MM.1S (cell line): ENCODE measurements at regions not wholly inside any gene's neighbourhood (a gene's known extent, or its start where the extent isn't known, plus 50 kb on each side); places are given as distances from the start of the nearest gene placed in this dataset.
A peak's percentile ranks its signal among the peaks of the same experiment; 100 is the strongest.

Experiments
- DNase-seq: peaks from one replicate; pipeline ENCODE4 v3.0.0-alpha.2; 2015
- H2AFZ ChIP-seq: fragments of 300-600 bp; sonication (generic); 2 replicates; pipeline ENCODE4 v1.6.0; 2016; ENCODE audit warnings: antibody characterized with exemption, low read length
- H3F3A ChIP-seq: fragments of 300-600 bp; sonication (generic); 2 replicates; pipeline ENCODE4 v1.6.1; 2016; ENCODE audit warnings: mild to moderate bottlenecking, antibody characterized with exemption, low read length, moderate library complexity, mixed read lengths; ENCODE audit not compliant: insufficient read depth
- H3K27ac ChIP-seq: fragments of 300-600 bp; sonication (generic); 2 replicates; pipeline ENCODE4 v1.5.1; 2016; ENCODE audit warnings: mild to moderate bottlenecking, low read length
- H3K27me3 ChIP-seq: fragments of 300-600 bp; sonication (generic); replicated peaks from 2 replicates; pipeline ENCODE4 v1.6.0; 2016; ENCODE audit warnings: low read length; ENCODE audit not compliant: insufficient read depth
- H3K36me3 ChIP-seq: fragments of 300-600 bp; sonication (generic); replicated peaks from 2 replicates; pipeline ENCODE4 v1.6.1; 2016; ENCODE audit warnings: mild to moderate bottlenecking, low read length, mixed read lengths; ENCODE audit not compliant: insufficient read depth
- H3K4me1 ChIP-seq: fragments of 300-600 bp; sonication (generic); 2 replicates; pipeline ENCODE4 v1.6.1; 2016; ENCODE audit warnings: low read length, mixed read lengths
- H3K4me2 ChIP-seq: fragments of 300-600 bp; sonication (generic); 2 replicates; pipeline ENCODE4 v1.6.0; 2016; ENCODE audit warnings: low read depth, low read length
- H3K4me3 ChIP-seq: fragments of 300-600 bp; sonication (generic); 2 replicates; pipeline ENCODE4 v1.5.1; 2016; ENCODE audit warnings: low read length, mixed read lengths
- H3K79me2 ChIP-seq: fragments of 300-600 bp; sonication (generic); 2 replicates; pipeline ENCODE4 v1.6.1; 2016; ENCODE audit warnings: mixed run types, low read length, mixed read lengths
- H3K9ac ChIP-seq: fragments of 300-600 bp; sonication (generic); 2 replicates; pipeline ENCODE4 v1.6.1; 2016; ENCODE audit warnings: low read length, mixed read lengths
- H3K9me2 ChIP-seq: fragments of 300-600 bp; sonication (generic); replicated peaks from 2 replicates; pipeline ENCODE4 v1.6.1; 2016; ENCODE audit warnings: mild to moderate bottlenecking, low read length, mixed read lengths; ENCODE audit not compliant: insufficient read depth
- H3K9me3 ChIP-seq: fragments of 300-600 bp; sonication (generic); replicated peaks from 2 replicates; pipeline ENCODE4 v1.6.1; 2016; ENCODE audit warnings: mild to moderate bottlenecking, low read length, mixed read lengths; ENCODE audit not compliant: insufficient read depth
- H4K20me1 ChIP-seq: fragments of 300-600 bp; sonication (generic); 2 replicates; pipeline ENCODE4 v1.6.1; 2016; ENCODE audit warnings: mild to moderate bottlenecking, low read length, moderate library complexity, mixed read lengths; ENCODE audit not compliant: insufficient read depth
- EZH2 ChIP-seq: fragments of 300-600 bp; sonication (generic); optimal IDR thresholded peaks from 2 replicates; pipeline ENCODE3; 2017; ENCODE audit warnings: low read depth, mild to moderate bottlenecking, antibody characterized with exemption, low read length, mixed read lengths
- EZH2phosphoT487 ChIP-seq: fragments of 300-600 bp; sonication (generic); IDR thresholded peaks from 2 replicates; pipeline ENCODE4 v1.6.1; 2018; ENCODE audit warnings: antibody characterized with exemption, low read length
- TF ChIP-seq, protein P1 (sequence below): fragments of 300-600 bp; sonication (generic); IDR thresholded peaks from 2 replicates; pipeline ENCODE4 v1.5.1; 2016; ENCODE audit warnings: antibody characterized with exemption, low read length, mixed read lengths

DNA sequence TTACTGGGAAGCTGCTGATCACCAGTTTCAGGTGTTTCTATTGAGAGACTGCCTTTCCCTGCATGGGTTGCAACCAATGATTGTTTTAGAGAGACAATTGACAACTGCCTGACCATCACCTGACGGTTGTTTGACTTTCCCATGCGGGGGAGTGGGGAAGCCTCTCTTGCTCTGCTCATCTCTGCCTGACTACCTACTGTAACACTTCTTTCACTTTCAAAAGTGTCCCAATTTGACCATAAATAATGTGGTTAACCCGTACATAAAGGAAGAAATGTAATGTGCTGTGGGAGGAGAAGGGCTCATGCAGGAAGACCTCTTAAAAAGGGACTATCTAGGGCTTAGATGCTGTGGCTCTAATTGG is 122.1 kb upstream of the PHACTR1 start:
- H3K9me3 ChIP-seq = no peaks in the 10 kb centered on the region
- no peaks in the 10 kb centered on the region for H3K9me2 ChIP-seq
- H3K79me2 ChIP-seq = no peaks in the 10 kb centered on the region
- H3K9ac ChIP-seq = peak overlapping the region; percentile 18; the same call in 1 of the 2 replicates
- peak overlapping the region; percentile 21; the same call in 1 of the 2 replicates for H3K4me3 ChIP-seq
- peaks cover 16% of the 10 kb centered on the region for H3K4me1 ChIP-seq
- TF ChIP-seq EZH2phosphoT487 (no peak), EZH2 (no peak)
- TF ChIP-seq, protein P1, sequence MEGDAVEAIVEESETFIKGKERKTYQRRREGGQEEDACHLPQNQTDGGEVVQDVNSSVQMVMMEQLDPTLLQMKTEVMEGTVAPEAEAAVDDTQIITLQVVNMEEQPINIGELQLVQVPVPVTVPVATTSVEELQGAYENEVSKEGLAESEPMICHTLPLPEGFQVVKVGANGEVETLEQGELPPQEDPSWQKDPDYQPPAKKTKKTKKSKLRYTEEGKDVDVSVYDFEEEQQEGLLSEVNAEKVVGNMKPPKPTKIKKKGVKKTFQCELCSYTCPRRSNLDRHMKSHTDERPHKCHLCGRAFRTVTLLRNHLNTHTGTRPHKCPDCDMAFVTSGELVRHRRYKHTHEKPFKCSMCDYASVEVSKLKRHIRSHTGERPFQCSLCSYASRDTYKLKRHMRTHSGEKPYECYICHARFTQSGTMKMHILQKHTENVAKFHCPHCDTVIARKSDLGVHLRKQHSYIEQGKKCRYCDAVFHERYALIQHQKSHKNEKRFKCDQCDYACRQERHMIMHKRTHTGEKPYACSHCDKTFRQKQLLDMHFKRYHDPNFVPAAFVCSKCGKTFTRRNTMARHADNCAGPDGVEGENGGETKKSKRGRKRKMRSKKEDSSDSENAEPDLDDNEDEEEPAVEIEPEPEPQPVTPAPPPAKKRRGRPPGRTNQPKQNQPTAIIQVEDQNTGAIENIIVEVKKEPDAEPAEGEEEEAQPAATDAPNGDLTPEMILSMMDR = no peak
- no peaks in the 10 kb centered on the region for H3K27me3 ChIP-seq
- peak overlapping the region; percentile 30; the same call in 1 of the 2 replicates for H3K27ac ChIP-seq
- H2AFZ ChIP-seq = peak overlapping the region; percentile 45; the same call in 1 of the 2 replicates
- H3K4me2 ChIP-seq = peak overlapping the region; percentile 59; the same call in 1 of the 2 replicates
- 0 out of 2 replicates have a peak, but pooled peaks cover 10% of the 10 kb centered on the region for H3F3A ChIP-seq
- peak; percentile 10 for DNase-seq
- H4K20me1 ChIP-seq = no peaks in the 10 kb centered on the region
- H3K36me3 ChIP-seq = no peaks in the 10 kb centered on the region

DNA sequence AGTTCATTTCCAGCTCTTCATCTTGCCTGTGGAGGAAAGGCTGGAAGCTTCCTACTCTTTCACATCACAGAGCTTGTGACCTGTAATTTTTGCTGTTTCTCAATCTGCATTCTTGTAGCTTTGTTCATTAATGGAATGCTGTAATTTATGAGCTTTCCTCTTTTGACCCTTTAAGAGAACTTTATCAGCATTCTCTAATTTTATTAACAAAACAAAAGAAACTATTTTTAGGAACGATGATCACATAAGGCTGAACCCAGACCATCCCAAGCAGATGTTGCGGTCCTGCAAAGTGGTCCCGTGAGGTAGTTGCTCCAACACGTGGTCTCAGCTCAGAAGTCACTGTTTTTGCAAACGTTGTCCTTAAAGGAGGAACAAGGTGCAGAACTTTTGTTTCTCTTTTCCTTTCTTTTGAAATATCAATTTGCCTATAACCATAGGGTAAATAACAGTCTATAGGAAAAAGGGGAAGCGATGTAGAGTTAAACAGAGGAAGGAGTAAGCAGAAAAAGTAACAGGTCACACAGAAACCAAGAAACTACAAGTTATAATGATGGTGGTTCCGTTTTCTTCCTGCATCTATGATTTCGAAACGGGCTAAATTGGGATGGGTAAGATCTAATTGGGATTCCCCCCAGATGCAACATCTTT is 121.3 kb upstream of the PHACTR1 start:
- Histone ChIP-seq H3K4me1 (peaks cover 16% of the 10 kb centered on the region), H3K4me2 (peak overlapping the region; percentile 59), H3K4me3 (peak overlapping the region; percentile 21; the same call in 1 of the 2 replicates), H3K27me3 (no peaks in the 10 kb centered on the region), H4K20me1 (no peaks in the 10 kb centered on the region), H3F3A (0 out of 2 replicates have a peak, but pooled peaks cover 10% of the 10 kb centered on the region), H3K27ac (peak overlapping the region; percentile 30; the same call in 1 of the 2 replicates), H3K9me2 (no peaks in the 10 kb centered on the region), H3K9ac (peak overlapping the region; percentile 18; the same call in 1 of the 2 replicates), H2AFZ (peak overlapping the region; percentile 5), H3K36me3 (no peaks in the 10 kb centered on the region), H3K79me2 (no peaks in the 10 kb centered on the region), H3K9me3 (no peaks in the 10 kb centered on the region)
- peak; percentile 46 for DNase-seq
- TF ChIP-seq, protein P1 = no peak
- TF ChIP-seq EZH2 (no peak), EZH2phosphoT487 (no peak)

DNA sequence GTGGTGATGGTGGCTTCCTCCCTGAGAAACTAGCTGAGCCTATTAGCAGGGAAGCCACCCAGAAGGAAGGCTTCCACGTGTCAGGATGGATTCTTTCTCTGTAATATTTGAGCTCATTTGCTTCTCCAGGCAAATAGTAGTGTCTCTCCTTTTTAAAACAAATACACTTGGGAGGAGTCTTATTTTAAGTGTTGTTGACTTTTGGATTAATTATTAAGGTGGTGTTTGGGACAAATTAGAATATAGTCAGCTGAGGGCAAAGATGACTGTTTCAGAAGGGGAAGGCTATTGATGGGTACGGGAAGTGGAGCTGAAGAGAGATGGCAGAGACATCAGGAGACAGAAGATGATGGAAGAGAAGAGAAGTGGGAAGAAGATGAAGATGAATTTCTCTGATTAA is 119.8 kb upstream of the PHACTR1 start:
- Histone ChIP-seq H3F3A (0 out of 2 replicates have a peak, but pooled peaks cover 10% of the 10 kb centered on the region), H3K9me2 (no peaks in the 10 kb centered on the region), H3K27ac (no peak overlapping the region), H2AFZ (no peak overlapping the region), H3K4me1 (peaks cover 16% of the 10 kb centered on the region), H3K9ac (no peak overlapping the region), H4K20me1 (no peaks in the 10 kb centered on the region), H3K9me3 (no peaks in the 10 kb centered on the region), H3K79me2 (no peaks in the 10 kb centered on the region), H3K27me3 (no peaks in the 10 kb centered on the region), H3K4me2 (no peak overlapping the region), H3K36me3 (no peaks in the 10 kb centered on the region), H3K4me3 (no peak overlapping the region)
- TF ChIP-seq EZH2 (no peak), EZH2phosphoT487 (no peak)
- TF ChIP-seq, protein P1 = no peak
- DNase-seq = no peak
